Large intestine (tissue), 3 donors: ENCODE measurements at regions not wholly inside any gene's neighbourhood (a gene's known extent, or its start where the extent isn't known, plus 50 kb on each side); places are given as distances from the start of the nearest gene placed in this dataset.

Source experiments
- DNase-seq, 2 donors: peaks; one replicate each; pipeline versions ENCODE4 v3.0.0 to v3.0.0-alpha.2; 2013
- H3K27ac ChIP-seq: one replicate; pipeline ENCODE4 v1.5.1; 2013; ENCODE audit warnings: low read length
- H3K27me3 ChIP-seq: 2 replicates; pipeline ENCODE4 v1.6.1; 2013; ENCODE audit warnings: low read length; ENCODE audit not compliant: control insufficient read depth, insufficient read depth
- H3K36me3 ChIP-seq: 2 replicates; pipeline ENCODE4 v1.6.1; 2013; ENCODE audit warnings: low read length; ENCODE audit not compliant: control insufficient read depth, insufficient read depth
- H3K4me1 ChIP-seq: one replicate; pipeline ENCODE4 v1.6.1; 2013; ENCODE audit warnings: low read length; ENCODE audit not compliant: control insufficient read depth, insufficient read depth
- H3K4me3 ChIP-seq: one replicate; pipeline ENCODE4 v1.5.1; 2013; ENCODE audit warnings: low read length
- H3K9me3 ChIP-seq: one replicate; pipeline ENCODE4 v1.6.1; 2013; ENCODE audit warnings: mild to moderate bottlenecking, low read depth, low read length, moderate library complexity; ENCODE audit not compliant: control insufficient read depth
- WGBS: methylation state at CpG from one replicate; pipeline ENCODE4 v1.1.5; 2013; ENCODE audit warnings: low lambda C conversion rate; ENCODE audit not compliant: insufficient coverage; 5-methylcytosine and 5-hydroxymethylcytosine counted together

DNA sequence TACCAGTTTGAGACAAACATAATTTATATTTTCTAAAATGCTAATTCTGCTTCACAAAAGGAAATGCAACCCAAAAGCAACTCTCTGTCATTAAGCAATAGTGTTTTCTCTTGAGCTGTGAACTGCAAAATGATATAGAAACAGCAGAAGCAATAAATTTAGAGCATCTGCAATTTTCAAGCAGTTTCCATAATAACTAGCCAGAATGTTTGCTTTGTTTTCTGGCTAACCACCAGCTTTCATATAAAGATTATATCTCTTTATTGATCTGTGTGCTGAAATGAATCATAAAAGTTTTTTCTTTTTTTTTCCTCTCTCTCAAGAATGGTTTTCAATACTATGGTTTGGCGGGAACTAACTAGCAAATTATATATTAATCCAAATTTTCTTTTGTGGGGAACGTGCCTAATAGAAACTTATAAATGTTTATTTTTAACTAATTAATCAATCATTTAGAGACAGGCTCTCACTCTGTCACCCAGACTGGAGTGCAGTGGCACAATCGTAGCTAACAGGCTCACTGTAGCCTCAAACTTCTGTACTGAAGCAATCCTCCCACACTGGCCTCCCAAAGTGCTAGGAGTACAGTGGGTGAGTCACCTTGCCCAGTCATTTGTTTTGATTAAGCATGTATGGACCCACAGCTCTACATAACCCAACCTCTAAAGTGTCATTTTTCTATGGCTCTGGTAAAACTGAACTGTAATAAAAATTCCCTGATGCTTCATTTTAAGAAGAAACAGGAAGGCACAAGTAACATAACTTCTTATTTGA lies 830.1 kb upstream of the MGAT4C start:
- Histone ChIP-seq H3K4me1 (no peaks in the 10 kb centered on the region), H3K27ac (no peak overlapping the region), H3K4me3 (no peak overlapping the region), H3K27me3 (no peaks in the 10 kb centered on the region), H3K36me3 (no peaks in the 10 kb centered on the region), H3K9me3 (no peaks in the 10 kb centered on the region)
- DNase-seq: no peak
- 100% methylated on average over 1 of the region's 3 CpGs for WGBS

DNA sequence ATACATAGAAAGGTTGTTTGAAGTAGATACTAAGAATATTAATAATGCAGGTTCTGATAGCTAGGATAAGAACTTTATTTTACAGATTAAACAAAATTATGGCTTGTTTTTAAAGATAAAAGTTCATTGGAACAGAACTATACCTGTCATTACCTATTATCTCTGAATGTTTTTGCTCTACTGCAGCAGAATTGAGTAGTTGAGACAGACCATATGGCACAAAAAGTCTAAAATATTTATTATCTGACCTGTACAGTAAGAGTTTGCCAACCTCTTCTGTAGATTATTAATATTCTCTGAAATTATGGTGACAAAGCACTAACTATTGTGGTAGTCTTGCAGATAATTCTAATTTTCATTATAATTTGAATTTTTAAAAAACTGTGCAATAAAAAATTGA lies 829.1 kb upstream of the MGAT4C start:
- no peak for DNase-seq
- Histone ChIP-seq H3K27ac (no peak overlapping the region), H3K27me3 (no peaks in the 10 kb centered on the region)

DNA sequence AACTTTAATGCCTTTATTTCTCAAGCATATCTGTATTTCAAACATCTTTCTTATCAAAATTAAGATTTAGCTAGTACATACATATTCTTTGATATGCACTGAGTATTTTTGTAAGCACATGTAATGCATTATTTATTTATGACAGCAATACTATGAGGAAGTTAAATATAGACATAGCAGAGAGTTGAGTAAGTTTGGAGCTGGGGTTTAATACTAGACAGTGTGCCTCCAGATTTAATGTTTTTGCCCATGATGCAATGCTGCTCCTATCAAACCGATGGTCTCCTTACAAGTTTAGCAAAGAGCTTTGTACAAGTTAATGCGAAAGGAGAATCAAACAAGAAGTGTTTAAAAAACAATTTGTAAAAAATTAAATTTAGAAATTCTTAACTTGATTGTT lies 826.6 kb upstream of the MGAT4C start:
- no peak overlapping the region for H3K4me3 ChIP-seq
- WGBS: 94% methylated on average over 2 of the region's 2 CpGs
- no peaks in the 10 kb centered on the region for H3K9me3 ChIP-seq
- no peaks in the 10 kb centered on the region for H3K4me1 ChIP-seq
- no peaks in the 10 kb centered on the region for H3K27me3 ChIP-seq
- H3K27ac ChIP-seq: no peak overlapping the region
- DNase-seq: no peak
- no peaks in the 10 kb centered on the region for H3K36me3 ChIP-seq

More for the DNA sequence above, 829.1 kb upstream of the MGAT4C start:
- no peaks in the 10 kb centered on the region for H3K36me3 ChIP-seq
- H3K9me3 ChIP-seq: no peaks in the 10 kb centered on the region
- no peaks in the 10 kb centered on the region for H3K4me1 ChIP-seq
- H3K4me3 ChIP-seq: no peak overlapping the region

DNA sequence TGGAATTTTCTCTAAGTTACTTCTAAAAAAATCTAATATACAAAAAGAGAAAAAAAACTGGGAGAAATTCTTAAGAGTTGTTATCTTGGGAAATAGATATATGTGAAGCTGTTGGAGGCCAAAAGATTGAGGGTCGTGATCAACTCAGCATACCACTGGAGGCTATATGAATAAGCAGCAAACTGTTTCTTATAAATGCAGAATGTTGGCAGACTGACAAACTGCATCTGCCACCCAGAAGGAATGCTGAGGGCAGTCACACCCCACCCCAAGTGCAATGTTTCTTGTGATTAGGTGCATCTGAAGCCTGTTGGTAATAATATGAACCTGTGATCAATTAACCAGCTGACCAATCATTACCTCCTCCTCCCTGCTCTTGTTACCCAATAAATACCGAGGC lies 818.6 kb upstream of the MGAT4C start:
- DNase-seq: no peak
- H3K9me3 ChIP-seq: peaks cover 3% of the 10 kb centered on the region
- no peak overlapping the region for H3K4me3 ChIP-seq
- H3K4me1 ChIP-seq: no peaks in the 10 kb centered on the region
- WGBS: 100% methylated on average over 1 of the region's 2 CpGs
- H3K27ac ChIP-seq: no peak overlapping the region
- H3K36me3 ChIP-seq: no peaks in the 10 kb centered on the region
- H3K27me3 ChIP-seq: no peaks in the 10 kb centered on the region

DNA sequence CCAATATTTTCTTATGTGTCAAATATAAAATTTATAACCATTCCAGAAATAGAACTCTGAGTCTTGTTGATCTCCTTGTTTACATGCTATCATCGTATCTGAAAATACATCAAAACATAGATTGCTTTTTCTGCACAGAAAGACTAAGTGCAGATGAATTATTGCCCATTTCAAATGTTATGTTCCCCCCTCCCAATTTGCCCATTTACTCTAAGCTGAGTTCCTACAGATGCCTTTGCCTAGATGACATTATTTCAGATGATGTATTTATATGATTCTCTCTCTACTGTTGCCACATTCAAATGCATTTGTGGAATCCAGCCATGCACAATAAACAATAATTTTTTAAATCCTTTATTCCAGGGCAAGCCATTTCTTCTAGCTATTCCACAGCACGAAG lies 810.1 kb upstream of the MGAT4C start:
- no peak for DNase-seq
- Histone ChIP-seq H3K4me3 (no peak overlapping the region), H3K36me3 (no peaks in the 10 kb centered on the region), H3K4me1 (no peaks in the 10 kb centered on the region), H3K27me3 (no peaks in the 10 kb centered on the region), H3K9me3 (no peaks in the 10 kb centered on the region), H3K27ac (no peak overlapping the region)
- WGBS: no CpG with 5 or more reads among the region's 2 CpGs

DNA sequence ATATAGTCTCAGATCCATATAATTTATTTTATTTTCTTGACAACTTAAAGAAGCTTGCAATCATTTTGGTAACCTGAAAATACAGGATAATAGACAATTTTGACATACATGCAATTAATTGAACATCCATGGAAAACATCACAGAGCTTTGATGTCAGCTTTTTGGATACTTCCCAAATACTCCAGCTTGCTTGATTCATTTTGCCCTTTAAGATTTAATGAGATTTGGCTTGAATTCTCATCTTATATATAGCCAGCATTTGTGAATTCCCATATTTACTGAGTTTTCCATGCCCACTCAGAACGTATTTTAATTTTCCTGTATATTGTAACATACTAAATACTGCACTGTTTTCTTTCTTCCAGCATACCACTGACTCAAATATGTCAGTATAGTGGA lies 803.0 kb upstream of the MGAT4C start:
- H3K27ac ChIP-seq: no peak overlapping the region
- DNase-seq: no peak
- 100% methylated on average over 1 of the region's 1 CpG for WGBS

DNA sequence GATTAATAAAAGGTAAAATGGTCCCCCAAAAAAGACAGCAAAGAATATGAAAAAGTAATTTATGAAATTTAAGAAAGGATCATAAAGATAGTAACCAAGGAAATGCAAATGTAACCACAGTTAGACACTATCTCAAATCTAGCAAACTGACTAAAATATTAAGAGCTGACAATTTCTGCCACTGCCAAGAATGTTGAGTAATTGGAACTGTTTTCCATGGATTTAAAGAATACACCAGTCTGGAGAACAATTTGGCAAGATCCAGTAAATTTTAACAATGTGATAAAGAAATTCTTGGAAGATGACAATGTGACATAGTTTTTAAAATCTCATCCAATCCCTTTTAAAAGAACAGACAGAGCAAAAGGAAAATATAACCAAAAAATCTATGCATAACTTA lies 798.0 kb upstream of the MGAT4C start:
- Histone ChIP-seq H3K27me3 (no peaks in the 10 kb centered on the region), H3K9me3 (no peaks in the 10 kb centered on the region), H3K27ac (no peak overlapping the region), H3K4me3 (no peak overlapping the region), H3K36me3 (no peaks in the 10 kb centered on the region), H3K4me1 (no peaks in the 10 kb centered on the region)
- no peak for DNase-seq

More for the DNA sequence above, 803.0 kb upstream of the MGAT4C start:
- Histone ChIP-seq H3K4me3 (no peak overlapping the region), H3K4me1 (no peaks in the 10 kb centered on the region), H3K9me3 (no peaks in the 10 kb centered on the region), H3K27me3 (no peaks in the 10 kb centered on the region), H3K36me3 (no peaks in the 10 kb centered on the region)

DNA sequence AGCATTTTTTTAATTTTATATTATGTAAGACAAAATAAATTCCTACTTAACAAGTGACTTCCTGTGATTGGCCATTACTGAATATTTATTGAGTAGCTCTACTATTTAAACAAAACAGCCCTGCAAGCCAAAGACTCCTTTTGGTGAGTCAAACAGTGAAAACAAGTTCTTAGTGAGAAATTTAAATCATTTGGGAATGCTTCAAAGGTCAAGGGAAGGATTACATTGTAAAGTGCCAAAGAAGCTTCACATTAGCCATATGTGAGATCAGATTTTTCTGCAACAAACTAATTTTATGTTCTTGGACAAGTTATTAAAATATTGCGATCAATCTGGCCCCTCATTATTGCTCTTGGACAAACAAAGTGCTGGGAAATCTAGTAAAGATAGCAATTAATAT lies 795.4 kb upstream of the MGAT4C start:
- no peak for DNase-seq
- WGBS: 100% methylated on average over 1 of the region's 1 CpG
- H3K4me3 ChIP-seq: no peak overlapping the region
- H3K36me3 ChIP-seq: no peaks in the 10 kb centered on the region
- no peaks in the 10 kb centered on the region for H3K4me1 ChIP-seq
- H3K27me3 ChIP-seq: no peaks in the 10 kb centered on the region
- no peak overlapping the region for H3K27ac ChIP-seq
- no peaks in the 10 kb centered on the region for H3K9me3 ChIP-seq

DNA sequence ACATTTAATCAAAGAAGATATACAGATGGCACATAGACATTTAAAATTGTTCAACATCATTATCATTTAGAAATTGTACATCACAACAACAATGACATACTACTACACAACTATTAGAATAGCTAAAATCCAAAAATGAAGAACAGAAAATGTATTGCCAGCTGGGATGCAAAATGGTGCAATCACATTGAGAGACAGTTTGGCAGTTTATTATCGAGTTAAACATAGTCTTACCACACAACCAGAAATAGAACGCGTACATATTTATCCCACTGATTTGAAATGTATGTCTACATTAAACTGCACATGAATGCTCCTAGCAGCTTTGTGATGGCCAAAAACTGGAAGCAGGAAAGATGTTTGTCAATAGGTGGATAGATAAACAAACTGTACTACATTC lies 791.5 kb upstream of the MGAT4C start:
- Histone ChIP-seq H3K36me3 (no peaks in the 10 kb centered on the region), H3K27ac (no peak overlapping the region), H3K9me3 (no peaks in the 10 kb centered on the region), H3K4me1 (no peaks in the 10 kb centered on the region), H3K4me3 (no peak overlapping the region), H3K27me3 (no peaks in the 10 kb centered on the region)
- no peak for DNase-seq
- WGBS: no CpG with 5 or more reads among the region's 3 CpGs

DNA sequence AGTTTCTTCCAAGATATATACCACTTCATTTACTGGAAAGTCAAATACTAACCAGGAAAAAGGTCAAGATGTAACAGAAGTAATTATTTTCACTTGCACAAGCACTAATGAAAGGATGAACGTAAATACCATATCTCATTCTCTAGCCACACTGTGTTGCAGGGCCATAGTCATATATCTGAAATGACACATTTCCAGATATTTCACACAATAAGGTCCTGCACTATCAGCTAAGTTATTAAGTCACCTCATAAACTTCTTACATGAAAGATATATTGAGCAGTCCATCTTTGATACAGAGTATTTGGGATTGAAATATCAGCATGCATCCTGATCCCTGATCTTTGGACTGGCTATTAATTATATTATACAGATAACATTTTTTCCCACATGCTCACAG lies 783.3 kb upstream of the MGAT4C start:
- no peak overlapping the region for H3K27ac ChIP-seq
- no peaks in the 10 kb centered on the region for H3K9me3 ChIP-seq
- no peaks in the 10 kb centered on the region for H3K27me3 ChIP-seq
- H3K4me1 ChIP-seq: no peaks in the 10 kb centered on the region
- no peak for DNase-seq
- no peaks in the 10 kb centered on the region for H3K36me3 ChIP-seq
- no peak overlapping the region for H3K4me3 ChIP-seq
- WGBS: 20% methylated on average over 1 of the region's 1 CpG

DNA sequence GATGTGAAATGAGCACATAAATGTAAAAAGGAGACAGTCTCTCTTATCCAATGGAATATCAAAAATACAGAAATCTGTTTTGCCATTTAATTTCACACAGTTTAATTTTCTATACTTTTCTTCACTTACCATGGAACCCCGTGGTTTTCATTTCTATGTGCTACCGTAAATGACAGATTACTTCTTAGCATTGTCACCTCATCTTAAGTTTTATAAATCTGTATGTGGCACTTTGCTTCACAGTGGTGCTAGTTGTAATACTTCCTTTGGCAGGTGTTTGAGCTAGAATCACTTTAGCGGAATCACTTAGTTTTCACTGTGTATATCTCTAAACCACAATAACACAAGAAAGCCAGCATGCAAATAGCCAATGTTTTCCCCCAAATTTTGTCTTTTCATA lies 781.9 kb upstream of the MGAT4C start:
- Histone ChIP-seq H3K9me3 (no peaks in the 10 kb centered on the region), H3K27ac (no peak overlapping the region), H3K4me1 (no peaks in the 10 kb centered on the region), H3K4me3 (no peak overlapping the region), H3K36me3 (no peaks in the 10 kb centered on the region), H3K27me3 (no peaks in the 10 kb centered on the region)
- 100% methylated on average over 2 of the region's 3 CpGs for WGBS
- DNase-seq: no peak
